Ishikawa (cell line): ENCODE measurements at regions not wholly inside any gene's neighbourhood (a gene's known extent, or its start where the extent isn't known, plus 50 kb on each side); places are given as distances from the start of the nearest gene placed in this dataset.

Experiments
- CEBPB ChIP-seq: IDR thresholded peaks from 2 replicates; pipeline ENCODE4 v1.6.1; 2012
- CREB1 ChIP-seq: IDR thresholded peaks from 2 replicates; pipeline ENCODE4 v1.6.1; 2012; ENCODE audit warnings: low read depth
- EGR1 ChIP-seq: IDR thresholded peaks from 2 replicates; pipeline ENCODE4 v1.6.1; 2012
- EP300 ChIP-seq: IDR thresholded peaks from 2 replicates; pipeline ENCODE4 v1.6.1; 2012; ENCODE audit warnings: borderline replicate concordance
- FOXM1 ChIP-seq: IDR thresholded peaks from 2 replicates; pipeline ENCODE4 v1.6.1; 2012; ENCODE audit warnings: low read depth, borderline replicate concordance
- MAX ChIP-seq: IDR thresholded peaks from 2 replicates; pipeline ENCODE4 v1.6.1; 2012
- NFIC ChIP-seq: IDR thresholded peaks from 2 replicates; pipeline ENCODE4 v1.6.1; 2012
- RAD21 ChIP-seq: IDR thresholded peaks from 2 replicates; pipeline ENCODE4 v1.6.1; 2012; ENCODE audit warnings: low read depth
- REST ChIP-seq: IDR thresholded peaks from 2 replicates; pipeline ENCODE4 v1.6.1; 2012; ENCODE audit warnings: low read depth, mild to moderate bottlenecking
- TAF1 ChIP-seq: IDR thresholded peaks from 2 replicates; pipeline ENCODE4 v1.6.1; 2012; ENCODE audit warnings: low read depth, mild to moderate bottlenecking
- TCF12 ChIP-seq: IDR thresholded peaks from 2 replicates; pipeline ENCODE4 v1.6.1; 2012; ENCODE audit warnings: low read depth
- TEAD4 ChIP-seq: IDR thresholded peaks from 2 replicates; pipeline ENCODE4 v1.6.1; 2012
- USF1 ChIP-seq: IDR thresholded peaks from 2 replicates; pipeline ENCODE4 v1.6.1; 2012
- YY1 ChIP-seq: IDR thresholded peaks from 2 replicates; pipeline ENCODE4 v1.6.1; 2012; ENCODE audit warnings: low read depth
- ZBTB7A ChIP-seq: IDR thresholded peaks from 2 replicates; pipeline ENCODE4 v1.6.1; 2012; ENCODE audit warnings: low read depth

GRCh38 chr4:173821876-173822275 lies 291.8 kb upstream of the HAND2 start:
- TF ChIP-seq FOXM1 (no peak), EP300 (no peak), TAF1 (no peak), REST (no peak), TCF12 (no peak), RAD21 (no peak), YY1 (no peak), MAX (no peak), CREB1 (no peak), ZBTB7A (no peak), EGR1 (no peak), TEAD4 (no peak)

GRCh38 chr4:173821036-173821435 lies 291.0 kb upstream of the HAND2 start:
- TF ChIP-seq MAX (no peak), USF1 (no peak)

GRCh38 chr4:173807347-173807746 lies 277.3 kb upstream of the HAND2 start:
- TF ChIP-seq EGR1 (no peak), TAF1 (no peak), REST (no peak), USF1 (no peak), EP300 (no peak), TCF12 (no peak), ZBTB7A (no peak), MAX (no peak), TEAD4 (no peak), CEBPB (no peak), FOXM1 (no peak), CREB1 (no peak), NFIC (no peak), YY1 (no peak), RAD21 (no peak)

- no peak for TF ChIP-seq YY1
- TF ChIP-seq TAF1 = no peak
- TF ChIP-seq NFIC = no peak
- no peak for TF ChIP-seq EP300
- TF ChIP-seq EGR1 = no peak
- TF ChIP-seq CEBPB = no peak
- no peak for TF ChIP-seq TCF12
Measured at GRCh38 chr4:173805884-173806283, 275.9 kb upstream of the HAND2 start.

- TF ChIP-seq CEBPB = no peak
- TF ChIP-seq REST = no peak
- no peak for TF ChIP-seq EGR1
Measured at GRCh38 chr4:173802662-173803022, 272.6 kb upstream of the HAND2 start.
